ENCODE measurements at regions not wholly inside any gene's neighbourhood (a gene's known extent, or its start where the extent isn't known, plus 50 kb on each side); places are given as distances from the start of the nearest gene placed in this dataset.

DNA sequence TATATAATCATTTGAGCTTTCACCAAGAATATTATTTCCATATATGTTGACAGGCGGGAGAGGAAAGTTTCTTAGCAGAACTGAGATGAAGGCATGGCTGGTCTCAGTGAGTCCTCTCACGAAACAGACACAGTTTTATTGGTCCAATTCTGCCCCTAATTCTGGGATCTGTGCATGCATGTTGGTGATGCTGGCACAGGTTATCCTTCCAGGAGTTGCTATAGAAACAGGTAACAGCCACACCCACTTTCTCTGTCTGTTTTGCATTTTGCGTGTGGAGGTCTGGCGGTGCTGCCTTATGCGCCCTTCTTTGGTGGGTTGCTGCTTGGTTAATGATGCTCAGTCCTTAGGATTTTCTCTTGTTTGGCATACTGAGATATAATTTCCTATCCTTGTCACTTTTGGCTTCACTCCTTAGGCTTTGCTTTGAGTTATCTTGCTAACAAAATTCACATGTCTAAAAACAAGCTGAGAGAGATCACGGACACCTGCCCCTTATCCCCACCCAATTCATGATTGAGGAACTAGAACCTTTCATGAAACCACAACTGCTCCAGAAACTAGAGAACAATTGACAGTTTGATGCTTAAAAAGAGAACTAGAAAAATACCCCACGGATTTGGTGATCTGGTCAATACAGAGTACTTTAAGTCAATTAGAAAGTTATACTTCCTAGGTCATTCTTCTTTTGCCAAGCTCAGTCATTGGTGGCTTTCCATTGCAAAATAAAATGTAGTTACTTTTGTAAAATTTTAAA, 189.3 kb downstream of the FAT3 start:
- 49% methylated on average over 7 of the region's 7 CpGs for WGBS (ENCODE audit: low lambda C conversion rate)
- intact Hi-C loops (cut with micrococcal nuclease; ENCODE audit: unreplicated experiment) = no loop called here
- POLR2A ChIA-PET = no interaction called here
- H3K36me3 ChIP-seq (replicated peaks in 1 of 2; ENCODE audit: control insufficient read depth in 1 of 2, insufficient read depth in 2 of 2, low read length in 2 of 2) = no peaks in the 10 kb centered on the region
- DNase-seq (ENCODE audit: low spot score) (no peak), ATAC-seq (no peak), FAIRE-seq (no peak)
- H4K20me1 ChIP-seq (ENCODE audit: insufficient read depth, low read length) = no peaks in the 10 kb centered on the region
- in situ Hi-C loops (cut with HindIII; ENCODE audit: extremely low pct_ligation_motif_present, low pct_unique_long_range_greater_than_20kb) = no loop called here
- H3K79me2 ChIP-seq (ENCODE audit: insufficient read depth, low read length) = no peaks in the 10 kb centered on the region
- TF ChIP-seq FOXK2 (IDR thresholded peaks at IDR 0.05) (no peak), E2F5 (CRISPR knock-in tag; conservative IDR thresholded peaks at IDR 0.05) (no peak), SNAI1 (CRISPR knock-in tag; IDR thresholded peaks at IDR 0.05; ENCODE audit: borderline replicate concordance) (no peak), ARNTL (CRISPR knock-in tag; IDR thresholded peaks at IDR 0.05) (no peak)
- BruUV-seq (replicated peaks) = no TSS peak
- no peaks in the 10 kb centered on the region for H3K9me3 ChIP-seq (ENCODE audit: low read length)
- no peaks in the 10 kb centered on the region for H3K4me1 ChIP-seq (ENCODE audit: insufficient read depth, low read length)
- H3K9ac ChIP-seq (ENCODE audit: insufficient read depth, low read depth, low read length) = no peak overlapping the region
- no peak overlapping the region for H3K4me2 ChIP-seq (ENCODE audit: low read depth, low read length)
- no peak overlapping the region for H3K27ac ChIP-seq (ENCODE audit: extremely low read length, insufficient read depth, low read length)
- CTCF ChIA-PET (ENCODE audit: low intra/inter-chr PET ratio, low total read pairs) = no interaction called here
- H3K4me3 ChIP-seq (replicated peaks in 1 of 3; ENCODE audit: insufficient read depth in 1 of 3, low read depth in 2 of 3, low read length in 3 of 3) = no peak overlapping the region
- no peak overlapping the region for H2AFZ ChIP-seq (ENCODE audit: low read length)
- no peaks in the 10 kb centered on the region for H3K27me3 ChIP-seq (ENCODE audit: control insufficient read depth in 1 of 2, insufficient read depth in 2 of 2, low read length in 2 of 2)

GRCh38 chr11:92416971-92417725, 192.5 kb downstream of the FAT3 start:
- TF ChIP-seq TCF12 (IDR thresholded peaks at IDR 0.05) (no peak), TCF12 (CRISPR knock-in tag; IDR thresholded peaks at IDR 0.05) (no peak), ZFP36L1 (CRISPR knock-in tag; IDR thresholded peaks at IDR 0.05) (no peak), ZNF460 (CRISPR knock-in tag; IDR thresholded peaks at IDR 0.05; ENCODE audit: borderline replicate concordance) (no peak), ZFP41 (CRISPR knock-in tag; IDR thresholded peaks at IDR 0.05; ENCODE audit: borderline replicate concordance) (no peak), KLF12 (CRISPR knock-in tag; IDR thresholded peaks at IDR 0.05; ENCODE audit: borderline replicate concordance) (no peak)
- Histone ChIP-seq H3K79me2 (ENCODE audit: insufficient read depth, low read length) (no peaks in the 10 kb centered on the region), H3K27me3 (ENCODE audit: control insufficient read depth in 1 of 2, insufficient read depth in 2 of 2, low read length in 2 of 2) (no peaks in the 10 kb centered on the region), H3K4me3 (replicated peaks in 1 of 3; ENCODE audit: insufficient read depth in 1 of 3, low read depth in 2 of 3, low read length in 3 of 3) (no peak overlapping the region), H2AFZ (ENCODE audit: low read length) (no peak overlapping the region), H3K9me3 (ENCODE audit: low read length) (no peaks in the 10 kb centered on the region), H3K9ac (ENCODE audit: insufficient read depth, low read depth, low read length) (no peak overlapping the region), H3K36me3 (replicated peaks in 1 of 2; ENCODE audit: control insufficient read depth in 1 of 2, insufficient read depth in 2 of 2, low read length in 2 of 2) (no peaks in the 10 kb centered on the region), H3K4me2 (ENCODE audit: low read depth, low read length) (no peak overlapping the region), H3K4me1 (ENCODE audit: insufficient read depth, low read length) (no peaks in the 10 kb centered on the region), H3K27ac (ENCODE audit: extremely low read length, insufficient read depth, low read length) (no peak overlapping the region), H4K20me1 (ENCODE audit: insufficient read depth, low read length) (no peaks in the 10 kb centered on the region)
- no TSS peak for BruUV-seq (replicated peaks)
- 5% methylated on average over 1 of the region's 1 CpG for WGBS (ENCODE audit: low lambda C conversion rate)
- no peak for ATAC-seq
- FAIRE-seq = no peak
- in situ Hi-C loops (cut with HindIII; ENCODE audit: extremely low pct_ligation_motif_present, low pct_unique_long_range_greater_than_20kb) (no loop called here), intact Hi-C loops (cut with micrococcal nuclease; ENCODE audit: unreplicated experiment) (no loop called here)
- ChIA-PET CTCF (ENCODE audit: low intra/inter-chr PET ratio, low total read pairs) (no interaction called here), POLR2A (no interaction called here)
- DNase-seq (ENCODE audit: low spot score) = no peak
